HG03045 (cell line): ENCODE measurements at regions not wholly inside any gene's neighbourhood (a gene's known extent, or its start where the extent isn't known, plus 50 kb on each side); places are given as distances from the start of the nearest gene placed in this dataset.

ENCODE experiments used
- ATAC-seq: cut with Tn5 transposase; IDR thresholded peaks from one replicate; pipeline ENCODE4 v1.9.1; 2021; ENCODE audit warnings: mild to moderate bottlenecking, moderate library complexity; ENCODE audit not compliant: unreplicated experiment

DNA sequence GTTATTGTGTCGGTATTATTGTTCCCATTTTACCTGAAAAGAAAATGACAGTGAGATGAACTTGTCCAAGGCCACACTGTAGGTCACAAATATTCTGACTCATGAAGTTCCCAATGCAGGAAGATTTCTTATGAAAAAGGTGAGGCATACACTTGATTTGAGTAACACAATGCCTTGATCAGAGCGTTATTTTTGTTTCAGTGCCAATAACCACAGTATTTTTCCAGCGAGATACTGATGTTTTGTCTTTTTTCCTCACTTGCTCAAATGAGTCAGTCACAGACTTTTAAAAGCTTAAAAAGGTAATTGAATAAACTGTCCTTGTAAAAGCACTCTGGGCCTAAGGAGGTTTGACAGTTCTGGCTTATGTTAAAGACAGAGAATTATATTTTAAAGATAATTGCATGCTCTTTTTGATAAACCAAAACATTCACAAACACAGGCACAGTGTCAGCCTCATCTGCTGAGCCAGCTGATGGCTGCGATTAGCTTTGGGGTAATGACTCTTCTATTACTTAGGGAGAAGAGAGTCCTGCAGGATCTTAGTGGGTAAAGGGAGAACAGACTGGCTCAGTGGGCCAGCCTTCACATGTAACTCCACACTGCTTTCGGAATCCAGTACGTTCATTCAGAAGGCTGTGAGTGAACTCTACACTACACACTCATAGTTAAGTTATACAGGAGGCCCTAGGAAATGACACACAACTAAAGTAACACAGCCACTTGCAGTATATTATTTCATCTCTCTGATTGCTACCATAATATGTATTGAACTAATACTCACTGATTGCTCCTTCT, 165.5 kb upstream of the CD180 start:
- no peak for ATAC-seq

DNA sequence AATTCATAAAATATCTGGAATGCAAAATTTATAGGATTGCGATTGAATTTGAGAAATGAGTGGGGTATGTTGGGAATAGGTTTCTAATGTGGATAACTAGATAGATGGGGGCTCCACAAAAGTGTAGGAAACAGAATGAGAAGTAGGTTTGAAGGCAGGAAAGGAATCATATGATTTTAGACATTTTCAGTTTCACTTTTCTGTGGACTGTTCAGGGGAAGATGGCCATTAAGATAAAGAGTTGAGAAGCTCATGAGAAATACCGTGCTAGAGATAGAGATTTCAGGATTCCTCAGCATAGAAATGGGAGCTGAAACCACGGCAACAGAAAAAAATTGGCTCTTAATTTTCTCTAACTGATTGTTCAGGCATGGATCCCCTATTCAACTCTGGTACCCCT, 163.4 kb upstream of the CD180 start:
- ATAC-seq = no peak

GRCh38 chr5:67358186-67358585, 161.6 kb upstream of the CD180 start:
- no peak for ATAC-seq

DNA sequence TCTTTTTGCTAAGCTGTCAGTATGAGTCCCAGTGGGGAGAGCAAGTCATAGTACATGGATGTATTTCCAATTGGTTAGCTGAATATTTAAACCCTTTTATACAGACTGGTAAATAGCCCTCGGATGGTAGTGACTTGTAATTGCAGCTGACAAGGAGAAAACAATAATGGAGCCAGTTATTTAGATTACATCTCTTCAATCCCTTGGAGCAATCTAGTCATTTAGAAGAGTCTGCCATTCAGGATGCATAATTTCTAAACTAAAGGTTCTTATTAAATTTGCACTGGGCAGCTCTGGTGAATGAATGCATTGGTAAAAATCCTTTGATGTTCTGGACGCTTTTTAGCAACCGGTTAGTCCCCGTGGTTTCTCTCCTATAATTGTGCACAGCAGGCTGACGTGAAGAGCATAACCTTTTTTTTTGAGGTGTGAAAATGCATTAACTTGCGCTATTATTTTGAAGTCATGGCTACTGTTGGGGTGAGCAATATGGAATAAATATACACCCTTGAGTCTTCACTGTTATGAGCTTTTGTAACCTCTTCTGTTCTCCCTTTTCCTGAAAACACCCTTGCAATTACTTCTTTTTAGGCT, 158.6 kb upstream of the CD180 start:
- ATAC-seq = no peak

GRCh38 chr5:67353500-67354450, 157.2 kb upstream of the CD180 start:
- no peak for ATAC-seq

GRCh38 chr5:67350618-67351201, 154.1 kb upstream of the CD180 start:
- no peak for ATAC-seq

- no peak for ATAC-seq
These were observed 153.6 kb upstream of the CD180 start for GRCh38 chr5:67350185-67350584.

- no peak for ATAC-seq
These were observed 151.2 kb upstream of the CD180 start for GRCh38 chr5:67347821-67348220.

DNA sequence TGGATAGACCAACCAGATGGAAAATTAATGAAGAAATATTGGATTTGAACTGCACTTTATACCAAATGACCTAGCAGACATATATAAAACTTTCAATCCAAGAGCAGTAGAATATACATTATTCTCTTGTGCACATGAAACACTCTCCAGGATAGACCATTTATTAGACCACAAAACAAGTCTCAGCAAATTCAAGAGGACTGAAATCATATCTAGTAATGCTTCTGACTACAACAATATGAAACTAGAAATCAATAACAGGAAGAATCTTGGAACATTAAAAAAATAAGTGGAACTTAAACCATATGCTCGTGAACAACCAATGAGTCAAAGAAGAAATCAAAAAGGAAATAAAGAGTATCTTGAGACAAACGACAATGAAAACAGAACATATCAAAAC, 150.0 kb upstream of the CD180 start:
- no peak for ATAC-seq

DNA sequence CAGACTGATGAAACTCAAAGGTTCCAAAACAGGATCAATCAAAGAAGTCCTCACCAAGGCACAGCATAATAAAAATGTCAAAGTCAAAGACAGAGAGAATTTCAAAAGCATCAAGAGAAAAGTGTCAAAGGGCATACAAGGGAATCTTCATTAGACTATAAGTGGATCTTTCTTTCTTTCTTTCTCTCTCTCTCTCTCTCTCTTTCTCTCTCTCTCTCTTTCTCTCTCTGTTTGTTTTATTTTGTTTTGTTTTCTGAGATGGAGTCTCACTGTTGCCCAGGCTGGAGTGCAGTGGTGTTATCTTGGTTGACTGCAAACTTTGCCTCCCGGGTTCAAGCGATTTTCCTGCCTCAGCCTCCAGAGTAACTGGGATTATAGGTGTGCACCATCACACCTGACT, 148.3 kb upstream of the CD180 start:
- ATAC-seq = no peak

- no peak for ATAC-seq
These were observed 147.2 kb upstream of the CD180 start for GRCh38 chr5:67343835-67344234.

- no peak for ATAC-seq
These were observed 144.9 kb upstream of the CD180 start for GRCh38 chr5:67341478-67341877.

DNA sequence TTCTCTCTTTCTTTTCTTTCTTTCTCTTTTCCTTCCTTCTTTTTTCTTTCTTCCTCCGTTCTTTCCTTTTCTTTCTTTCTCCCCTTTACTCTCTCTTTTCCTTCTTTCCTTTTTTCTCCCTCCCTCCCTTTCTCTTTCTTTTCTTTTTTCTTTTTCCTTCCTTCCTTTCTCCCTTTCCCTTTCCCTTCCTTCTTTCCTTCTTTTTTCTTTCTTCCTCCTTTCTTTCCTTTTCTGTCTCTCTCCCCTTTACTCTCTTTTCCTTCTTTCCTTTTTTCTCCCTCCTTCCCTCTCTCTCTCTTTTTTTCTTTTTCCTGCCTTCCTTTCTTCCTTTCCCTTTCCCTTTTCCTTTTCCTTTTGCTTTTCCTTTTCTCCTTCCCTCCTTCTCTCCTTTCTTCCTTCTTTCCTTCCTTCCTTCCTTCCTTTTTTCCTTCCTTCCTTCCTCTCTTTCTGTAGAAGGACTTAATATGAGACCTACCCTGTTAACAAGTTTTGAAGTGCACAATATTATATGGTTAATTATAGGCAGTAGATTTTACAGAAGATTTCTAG, 142.7 kb upstream of the CD180 start:
- ATAC-seq = no peak

GRCh38 chr5:67338421-67338820, 141.8 kb upstream of the CD180 start:
- no peak for ATAC-seq

DNA sequence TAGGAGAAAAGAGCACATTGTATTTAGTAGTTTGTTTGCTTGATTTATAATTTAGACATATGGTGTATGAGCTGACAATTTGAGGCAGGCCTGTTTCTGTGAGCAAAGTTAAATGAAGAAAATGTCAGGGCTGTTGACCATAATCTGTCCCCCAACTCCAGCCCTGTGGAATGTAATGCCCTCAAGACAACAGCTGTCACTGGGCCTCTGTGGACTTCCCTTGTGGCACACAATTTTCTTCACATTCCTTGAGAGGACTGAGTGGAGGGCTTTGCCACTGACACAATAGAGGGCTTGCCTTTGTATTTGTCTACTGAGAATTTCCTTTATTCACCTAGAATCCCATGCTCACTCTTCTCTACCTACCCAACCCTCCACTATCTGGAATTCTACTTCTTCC, 141.2 kb upstream of the CD180 start:
- ATAC-seq = no peak

DNA sequence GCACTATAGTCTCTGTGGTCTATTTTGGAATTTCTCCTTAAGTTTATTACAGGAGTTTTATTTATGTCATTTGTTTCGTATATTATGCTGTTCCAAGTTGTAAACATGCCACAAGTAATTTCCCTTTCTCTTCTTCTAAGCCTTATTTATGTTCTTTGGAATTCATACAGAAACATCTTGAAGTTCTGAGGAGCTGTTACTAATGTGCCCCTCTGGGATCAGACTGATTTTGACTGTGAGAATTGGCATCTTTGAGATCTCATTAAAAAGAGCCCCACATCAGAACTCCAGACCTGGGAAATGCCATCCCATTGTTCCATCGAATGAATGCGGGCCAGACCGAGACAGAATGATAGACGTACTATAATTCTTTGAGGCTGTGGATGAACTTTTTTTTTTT, 138.8 kb upstream of the CD180 start:
- no peak for ATAC-seq

- no peak for ATAC-seq
These were observed 137.8 kb upstream of the CD180 start for GRCh38 chr5:67334373-67334772.

DNA sequence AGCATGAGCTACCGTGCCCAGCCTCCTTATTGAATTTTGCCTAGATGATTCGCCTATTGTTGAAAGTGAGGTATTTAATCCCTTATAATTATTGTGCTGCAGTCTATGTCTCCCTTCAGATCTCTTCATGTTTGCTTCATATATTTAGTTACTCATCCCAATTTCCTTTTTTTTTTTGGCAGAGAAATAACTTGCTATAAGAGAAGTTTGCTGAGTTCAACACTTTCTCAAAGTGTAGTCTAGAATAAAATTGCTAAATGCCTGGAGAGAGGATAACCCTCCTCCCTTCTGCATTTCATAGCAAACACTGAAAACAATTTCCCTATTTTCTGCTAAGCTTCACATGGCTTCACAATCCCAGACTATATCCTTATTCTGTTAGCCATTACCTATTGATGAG, 136.6 kb upstream of the CD180 start:
- ATAC-seq = no peak

DNA sequence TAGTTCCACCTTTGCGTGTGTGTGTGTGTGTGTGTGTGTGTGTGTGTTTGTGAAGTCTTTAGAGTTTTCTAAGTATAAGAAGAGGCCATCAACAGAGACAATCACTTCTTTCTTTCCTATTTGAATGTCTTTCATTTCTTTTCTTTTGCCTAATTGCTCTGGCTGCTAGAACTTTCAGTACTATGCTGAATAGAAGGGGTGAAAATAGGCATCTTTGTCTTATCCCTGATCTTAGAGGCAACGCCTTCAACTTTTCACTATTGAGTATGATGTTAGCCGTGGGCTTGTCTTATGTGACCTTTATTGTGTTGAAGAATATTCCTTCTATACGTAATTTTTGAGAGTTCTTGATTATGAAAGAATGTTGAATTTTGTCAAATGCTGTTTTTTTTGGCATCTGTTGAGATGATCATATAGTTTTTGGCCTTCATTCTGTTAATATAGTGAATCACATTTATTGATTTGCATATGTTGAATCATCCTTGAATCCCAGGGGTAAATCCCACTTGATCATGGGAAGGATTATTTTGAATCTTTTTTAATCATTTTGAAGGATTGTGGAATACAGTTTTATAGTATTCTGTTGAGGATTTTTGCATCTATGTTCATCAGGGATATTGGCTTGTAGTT, 134.8 kb upstream of the CD180 start:
- no peak for ATAC-seq

DNA sequence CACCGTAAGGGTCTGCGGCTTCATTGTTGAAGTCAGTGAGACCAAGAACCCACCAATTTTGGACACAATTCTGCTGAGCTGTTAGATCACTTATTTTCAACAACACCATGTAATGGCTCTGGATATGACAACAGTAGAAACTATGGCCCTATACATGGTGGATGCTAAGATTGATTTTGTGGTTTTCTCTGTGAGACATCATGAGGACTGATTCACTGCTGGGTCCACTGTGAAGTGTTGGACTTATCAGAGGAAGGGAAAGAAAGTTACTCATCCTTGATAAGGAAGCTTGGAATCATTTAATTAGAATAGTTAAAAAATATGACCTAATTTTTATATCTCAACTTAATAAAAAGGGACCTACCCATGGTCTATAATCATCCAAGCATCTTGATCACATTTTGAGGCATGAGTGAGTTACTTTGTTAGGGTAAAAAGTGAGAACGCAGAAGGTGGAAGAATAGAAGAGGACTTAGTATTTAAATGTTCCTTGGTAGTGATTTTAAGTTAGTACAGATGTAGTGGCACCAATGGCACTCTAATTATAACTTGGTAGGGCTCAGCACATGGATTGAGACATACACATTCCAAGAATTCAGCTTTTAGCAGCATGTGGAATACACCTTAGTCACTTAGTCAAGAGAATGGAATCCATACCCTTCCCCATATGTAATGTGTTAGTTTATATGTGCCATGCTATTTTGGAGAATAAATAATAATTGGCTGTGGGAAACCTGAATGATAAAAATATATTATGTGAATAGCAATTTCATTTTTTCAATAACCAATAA, 123.5 kb upstream of the CD180 start:
- no peak for ATAC-seq
